GOT3 (cell line): ENCODE measurements at regions not wholly inside any gene's neighbourhood (a gene's known extent, or its start where the extent isn't known, plus 50 kb on each side); places are given as distances from the start of the nearest gene placed in this dataset.

Experiments
- DNase-seq: peaks from one replicate; lab custom pipeline; 2025; ENCODE audit warnings: mixed read lengths; lab: John Stamatoyannopoulos, UW

DNA sequence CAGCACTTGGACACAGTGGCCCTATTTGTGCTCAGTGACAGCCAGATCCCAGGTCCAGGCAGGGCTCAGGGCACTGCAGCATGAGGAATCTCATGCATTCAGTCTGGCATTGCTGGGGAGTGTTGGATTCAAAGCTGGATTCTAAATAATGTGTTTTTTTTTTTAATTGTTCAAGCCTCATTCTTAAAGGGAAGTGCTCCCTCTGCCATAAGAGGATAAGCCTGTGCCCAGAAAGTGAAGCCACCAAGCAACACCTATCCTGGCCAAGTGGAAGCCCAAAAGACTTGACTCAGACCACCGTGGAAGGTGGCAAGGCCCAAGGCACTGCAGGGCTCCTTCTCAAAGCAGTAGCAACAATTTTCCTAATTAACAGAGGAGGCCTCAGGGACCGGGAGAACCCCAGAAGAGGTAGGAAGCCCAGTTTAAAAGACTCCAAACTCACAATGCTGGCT, 135.6 kb downstream of the ACTL7B start:
- DNase-seq = no peak

DNA sequence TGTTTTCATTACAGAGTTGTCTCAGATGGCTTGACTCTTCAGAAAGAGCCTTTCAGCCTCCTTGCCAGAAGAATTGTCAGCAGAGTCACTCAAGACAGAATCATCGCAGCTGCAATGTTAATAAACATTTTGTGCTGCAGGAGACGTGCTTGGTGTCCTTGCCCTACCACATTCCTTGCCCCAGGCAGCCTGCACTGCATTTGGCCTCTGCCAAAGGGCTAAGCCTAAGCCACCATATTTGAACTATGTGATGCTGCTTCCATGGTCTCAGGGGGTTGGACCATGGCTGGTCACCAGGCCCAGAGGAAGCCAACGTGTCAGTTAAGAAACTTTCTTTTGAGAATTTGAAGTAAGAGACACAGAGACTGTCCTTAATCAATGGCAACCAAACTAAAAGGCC, 145.4 kb downstream of the ACTL7B start:
- DNase-seq = no peak

DNA sequence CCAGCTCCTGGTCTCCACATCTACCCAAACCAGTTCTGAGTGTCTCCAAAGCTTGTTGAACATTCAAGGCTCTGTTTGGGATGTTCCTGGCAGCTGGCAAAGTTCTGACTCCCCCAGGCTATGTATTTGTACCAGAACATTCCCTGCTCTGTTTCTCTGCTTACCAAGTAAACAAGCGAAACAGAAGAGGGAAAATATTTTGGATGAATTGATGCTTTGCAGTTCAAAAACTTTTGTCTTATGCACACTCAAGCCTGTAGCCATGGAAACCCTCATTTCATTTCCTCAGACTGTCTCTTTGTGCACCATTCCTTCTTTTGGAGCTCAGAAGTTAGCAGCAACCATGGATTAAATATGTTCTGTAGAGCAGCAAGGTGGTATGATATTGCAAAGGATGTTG, 145.8 kb downstream of the ACTL7B start:
- no peak for DNase-seq

DNA sequence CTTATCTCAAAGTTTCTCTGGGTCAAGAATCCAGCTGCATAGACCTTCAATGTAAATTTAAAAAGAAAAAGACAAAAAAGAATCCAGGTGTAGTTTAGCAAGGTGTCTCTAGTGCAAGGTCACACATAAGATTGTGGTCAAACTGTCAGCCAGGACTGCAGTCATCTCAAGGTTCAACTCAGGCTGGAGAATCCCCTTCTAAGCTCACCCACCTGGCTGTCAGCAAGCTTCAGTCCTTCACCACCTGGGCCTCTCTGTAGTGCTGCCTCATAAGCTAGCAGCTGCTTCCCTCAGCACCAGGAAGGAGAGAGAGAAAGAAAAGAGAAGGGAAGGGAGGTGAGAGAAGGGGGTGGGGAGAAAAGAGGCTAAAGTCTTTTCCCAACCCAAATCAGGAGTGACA, 146.7 kb downstream of the ACTL7B start:
- no peak for DNase-seq

DNA sequence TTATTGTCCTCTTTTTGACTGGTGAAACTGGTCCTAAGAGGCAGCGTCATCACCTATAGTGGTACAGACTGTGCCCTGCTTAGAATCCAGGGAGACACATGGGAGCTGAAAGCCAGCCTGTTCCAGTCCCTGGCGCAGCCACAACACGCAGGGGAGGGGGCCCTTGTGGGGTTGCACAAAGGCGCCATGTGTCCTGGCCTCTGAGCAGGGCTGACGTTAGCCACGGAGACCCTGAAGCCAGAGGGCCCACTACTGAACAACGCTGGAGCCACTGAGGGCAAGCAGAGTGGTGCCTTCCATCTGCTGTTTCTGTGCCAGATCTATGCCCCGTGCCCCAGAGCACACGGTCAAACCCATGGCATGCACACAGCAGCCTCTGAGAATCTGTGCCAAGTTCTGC, 147.3 kb downstream of the ACTL7B start:
- no peak for DNase-seq

DNA sequence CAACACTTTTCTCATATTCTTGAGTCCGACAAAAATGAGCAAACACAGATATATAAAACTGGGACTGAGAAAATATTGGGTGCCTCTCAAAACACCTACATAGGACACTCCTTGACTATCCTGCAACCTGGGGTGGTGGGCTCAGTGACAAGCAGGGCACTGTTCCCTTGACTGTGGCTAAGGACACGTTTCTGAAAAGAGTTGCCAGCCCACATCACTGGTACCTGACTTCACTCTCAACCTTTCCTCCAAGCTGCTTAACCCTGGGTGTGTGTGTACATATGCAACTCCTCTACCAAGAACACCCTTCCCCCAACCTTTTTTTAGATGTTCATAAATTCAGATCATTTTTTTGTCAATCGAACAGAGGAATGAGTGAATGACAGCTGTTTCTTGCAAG, 148.7 kb downstream of the ACTL7B start:
- no peak for DNase-seq

DNA sequence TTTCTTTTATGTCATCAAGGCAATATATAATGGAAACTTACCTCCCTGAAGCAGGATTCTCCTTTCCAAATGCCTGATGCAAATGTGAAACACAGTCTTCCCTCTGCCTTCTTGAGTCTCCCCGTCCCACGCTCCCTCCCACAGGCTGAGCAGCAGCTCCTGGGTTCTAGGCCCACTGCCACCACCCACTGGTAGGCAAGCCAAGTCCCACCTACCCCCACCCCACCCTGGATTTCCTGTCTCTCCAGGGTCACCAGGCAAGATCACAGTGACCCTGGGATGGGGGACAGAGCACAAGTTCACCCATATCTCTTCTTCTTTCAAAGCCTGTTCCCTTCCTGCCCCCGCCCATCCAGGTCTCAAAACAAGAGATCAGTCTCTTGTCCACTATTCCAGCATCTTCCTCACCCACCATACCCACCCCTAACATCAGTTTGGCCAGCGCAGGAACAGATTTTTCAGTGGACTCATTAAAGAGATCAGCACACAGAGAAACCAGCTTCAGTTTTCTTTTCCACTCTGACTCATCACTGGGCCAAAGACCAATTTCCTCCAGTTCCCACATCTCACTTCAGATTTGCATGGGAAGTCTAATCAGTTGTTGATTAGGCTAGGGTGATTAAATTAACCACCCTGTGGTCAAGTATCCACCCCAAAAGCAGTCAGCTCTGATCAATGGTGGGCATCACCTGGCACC, 151.5 kb downstream of the ACTL7B start:
- no peak for DNase-seq

DNA sequence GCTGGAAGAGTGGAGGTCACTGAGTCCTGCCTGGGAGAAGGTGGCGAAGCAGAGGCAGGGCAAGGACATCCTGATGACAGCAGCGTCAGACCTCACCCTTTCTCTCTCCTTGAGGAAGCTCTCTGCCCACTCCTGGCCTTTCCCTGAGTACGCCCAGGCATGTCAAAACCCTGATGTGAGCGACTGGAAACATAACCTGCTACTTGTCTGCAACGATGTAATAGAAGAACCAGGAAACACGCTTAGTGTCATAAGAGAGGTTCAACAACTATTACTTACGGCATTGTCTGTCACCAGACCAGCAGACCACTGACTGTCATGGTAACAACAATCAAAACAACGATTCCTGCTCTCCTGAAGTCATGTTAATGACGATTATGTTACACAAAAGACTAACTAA, 152.4 kb downstream of the ACTL7B start:
- DNase-seq = no peak

DNA sequence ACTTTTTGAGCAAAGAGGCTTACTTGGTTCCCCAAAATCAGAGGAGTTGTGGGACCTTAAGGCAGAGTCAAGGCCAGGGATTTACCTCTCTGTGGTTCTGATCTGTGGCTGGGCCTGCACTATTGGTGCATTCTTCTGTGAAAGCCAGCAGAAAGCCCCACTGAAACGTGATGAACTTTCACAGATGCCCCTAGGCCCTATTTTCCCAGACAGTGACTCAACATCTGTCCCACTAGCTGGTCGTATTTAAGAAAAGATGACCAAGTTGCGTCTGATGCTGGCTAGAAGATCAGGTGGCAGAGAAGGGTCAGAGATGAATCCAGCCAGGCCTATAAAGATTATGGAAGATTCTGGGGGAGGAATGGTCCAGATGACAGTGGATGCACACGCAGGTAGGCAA, 153.1 kb downstream of the ACTL7B start:
- DNase-seq = no peak

DNA sequence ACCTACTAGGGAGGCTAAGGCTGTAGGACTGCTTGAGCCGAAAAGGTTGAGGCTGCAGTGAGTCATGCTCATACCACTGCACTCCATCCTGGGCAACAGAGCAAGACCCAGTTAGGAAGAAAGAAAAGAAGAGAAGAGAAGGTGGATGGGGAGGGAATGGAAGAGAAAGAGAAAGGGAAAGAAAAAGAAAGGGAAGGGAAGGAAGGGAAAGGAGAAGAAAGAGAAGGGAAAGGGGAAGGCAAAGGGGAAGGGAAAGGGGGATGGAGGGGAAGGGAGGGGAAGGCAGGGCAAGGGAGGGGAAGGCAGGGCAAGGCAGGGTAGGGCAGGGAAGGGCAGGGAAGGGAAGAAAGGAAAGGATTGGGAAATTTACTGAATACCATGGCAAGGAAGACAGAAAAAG, 157.0 kb downstream of the ACTL7B start:
- no peak for DNase-seq

DNA sequence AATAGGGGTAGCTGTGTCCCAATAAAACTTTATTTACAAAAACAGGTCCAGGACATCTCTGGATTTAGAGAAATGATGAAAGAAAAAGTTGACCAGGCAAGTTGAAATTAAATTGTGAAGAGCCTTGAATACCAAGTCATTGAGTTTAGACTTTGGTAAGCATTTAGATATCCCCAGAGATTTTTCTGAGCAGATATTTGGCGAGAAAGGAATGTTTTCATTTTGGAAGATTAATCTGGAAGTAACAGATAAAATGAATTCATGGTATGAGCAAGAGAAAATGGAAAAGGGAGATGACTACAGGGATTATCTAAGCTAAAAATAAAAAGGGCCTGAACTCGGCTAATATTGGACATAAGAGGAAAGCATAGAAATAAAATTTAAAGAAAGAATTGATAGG, 157.6 kb downstream of the ACTL7B start:
- DNase-seq = no peak

DNA sequence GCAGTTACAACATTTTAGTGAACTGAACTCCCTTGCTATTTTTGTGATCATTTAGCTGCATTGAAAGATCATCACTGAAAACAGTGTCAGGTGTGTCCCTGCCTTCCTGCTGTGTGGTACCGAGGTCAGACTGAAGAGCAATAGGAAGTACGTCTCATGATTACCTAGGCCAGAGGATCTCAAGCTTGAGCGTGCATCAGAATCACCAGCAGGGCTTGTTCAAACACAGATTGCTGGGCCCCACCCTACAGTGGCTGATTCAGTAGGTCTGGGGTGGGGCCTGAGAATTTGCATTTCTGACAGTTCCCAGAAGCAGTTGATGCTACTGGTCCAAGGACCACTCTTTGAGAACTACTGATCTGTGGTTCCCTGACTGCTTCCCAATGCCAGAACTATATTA, 159.6 kb downstream of the ACTL7B start:
- DNase-seq = no peak

DNA sequence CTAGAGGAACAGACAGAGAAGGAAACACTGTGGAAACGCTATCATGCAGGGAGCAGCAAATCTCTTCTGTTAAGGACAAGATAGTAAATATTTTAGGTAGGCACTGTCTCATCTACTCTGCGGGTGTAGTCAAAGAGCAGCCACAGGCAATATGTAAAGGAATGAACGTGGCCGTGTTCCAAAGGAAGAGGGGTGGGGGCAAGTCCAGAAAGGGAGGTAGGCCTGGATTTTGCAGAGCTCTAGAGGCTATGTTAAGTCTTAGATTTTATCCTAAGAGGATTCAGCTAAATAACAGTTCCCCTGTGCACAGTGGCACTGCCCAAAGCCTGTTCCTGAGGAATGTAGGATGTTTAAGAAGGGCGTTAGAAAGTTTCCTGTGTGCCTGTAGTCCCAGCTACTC, 161.6 kb downstream of the ACTL7B start:
- DNase-seq = no peak

DNA sequence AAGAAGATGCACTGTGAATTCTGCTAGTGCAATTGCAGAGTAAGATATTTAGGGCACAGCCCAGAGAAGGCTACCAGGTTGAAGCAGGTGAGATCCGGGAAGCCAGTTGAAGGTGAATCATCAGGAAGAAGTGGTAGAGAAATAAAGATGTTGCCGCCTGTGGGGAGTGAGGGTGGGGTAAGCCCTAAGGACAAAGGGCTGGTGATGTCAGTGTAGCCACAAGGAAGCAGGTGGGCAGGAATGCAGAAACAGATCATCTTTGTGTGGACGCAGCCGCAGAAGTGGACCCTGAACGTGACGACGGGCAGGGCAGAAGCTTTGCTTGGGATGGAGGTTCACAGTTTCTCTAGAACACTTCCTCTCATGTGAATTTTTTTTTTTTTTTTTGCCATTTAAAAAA, 164.2 kb downstream of the ACTL7B start:
- DNase-seq = no peak

DNA sequence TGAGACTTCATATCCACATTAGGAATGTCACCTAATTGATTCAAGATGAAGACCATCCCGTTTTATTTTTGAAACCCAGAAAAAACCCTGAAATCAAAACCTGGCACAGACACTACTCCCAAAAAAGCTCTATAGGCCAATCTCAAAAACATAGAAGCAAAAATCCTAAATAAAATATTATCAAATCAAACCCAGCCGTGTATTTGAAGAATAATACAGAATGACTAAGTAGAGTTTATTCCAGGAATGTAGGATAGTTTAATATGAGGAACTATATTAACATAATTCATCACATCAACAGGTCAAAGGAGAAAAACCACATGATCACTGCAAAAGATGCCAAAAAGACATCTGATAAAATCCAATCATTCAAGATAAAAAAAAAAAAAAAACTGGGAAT, 167.1 kb downstream of the ACTL7B start:
- no peak for DNase-seq

DNA sequence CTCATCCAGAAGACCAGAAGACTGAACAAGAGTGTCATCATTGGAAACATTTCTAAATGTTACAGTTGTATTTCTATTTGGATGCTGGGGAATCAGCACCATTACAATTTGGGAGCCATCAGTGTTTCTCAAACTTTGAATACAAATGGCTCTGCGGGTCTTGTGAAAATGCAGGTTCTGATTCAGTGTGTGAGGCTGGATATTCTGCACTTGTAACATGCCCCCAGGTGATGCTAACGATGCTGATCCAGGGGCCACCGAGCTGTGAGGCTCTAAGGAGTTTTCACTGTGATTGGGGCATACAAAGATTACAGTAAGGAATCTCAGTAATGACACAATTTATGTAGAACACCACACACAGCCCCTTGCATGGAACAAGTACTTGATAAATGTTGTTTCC, 167.7 kb downstream of the ACTL7B start:
- no peak for DNase-seq

DNA sequence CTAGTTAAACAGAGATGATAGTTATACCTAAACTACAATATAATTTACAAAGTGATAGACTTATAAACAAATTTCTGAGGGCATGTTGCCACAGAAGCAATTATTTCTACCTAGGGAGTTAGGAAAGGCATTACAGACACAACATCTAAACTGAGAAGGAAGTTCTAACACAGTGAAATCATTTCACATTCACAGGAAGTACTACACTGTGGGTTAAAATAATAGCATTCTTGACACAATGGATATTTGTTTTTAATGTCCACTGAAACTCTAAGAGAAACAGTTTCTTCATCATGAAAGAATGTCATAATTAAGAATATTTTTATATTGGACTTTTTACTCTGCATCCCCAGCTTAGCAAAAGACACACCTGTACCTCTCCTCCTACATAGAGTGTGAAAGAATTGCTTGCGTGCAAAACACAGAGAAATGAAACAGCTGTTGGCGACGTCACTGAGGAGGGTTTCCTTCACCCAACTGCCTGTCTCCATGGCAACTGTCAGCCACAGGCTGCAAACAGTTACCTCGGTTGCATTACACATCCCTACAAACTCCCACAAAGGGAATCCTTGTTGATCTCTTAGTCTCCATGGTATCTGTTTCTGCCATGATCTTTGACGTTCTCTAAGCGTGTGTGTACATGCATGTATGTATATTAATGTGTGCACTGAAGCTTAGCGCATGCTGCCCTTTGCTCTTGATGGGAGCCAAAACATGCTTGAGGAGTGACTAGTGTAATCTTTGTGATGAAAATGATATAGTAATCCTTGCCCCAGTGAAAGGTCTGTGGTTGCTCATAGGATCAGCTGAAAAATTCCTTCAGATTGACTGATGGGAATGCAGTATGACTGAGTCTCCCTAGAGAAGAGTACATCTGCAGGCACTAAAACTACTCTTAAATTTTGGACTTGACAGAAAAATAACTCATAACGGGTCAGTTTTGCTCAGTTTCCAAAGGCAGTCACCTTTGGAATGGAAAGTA, 168.5 kb downstream of the ACTL7B start:
- DNase-seq = no peak

DNA sequence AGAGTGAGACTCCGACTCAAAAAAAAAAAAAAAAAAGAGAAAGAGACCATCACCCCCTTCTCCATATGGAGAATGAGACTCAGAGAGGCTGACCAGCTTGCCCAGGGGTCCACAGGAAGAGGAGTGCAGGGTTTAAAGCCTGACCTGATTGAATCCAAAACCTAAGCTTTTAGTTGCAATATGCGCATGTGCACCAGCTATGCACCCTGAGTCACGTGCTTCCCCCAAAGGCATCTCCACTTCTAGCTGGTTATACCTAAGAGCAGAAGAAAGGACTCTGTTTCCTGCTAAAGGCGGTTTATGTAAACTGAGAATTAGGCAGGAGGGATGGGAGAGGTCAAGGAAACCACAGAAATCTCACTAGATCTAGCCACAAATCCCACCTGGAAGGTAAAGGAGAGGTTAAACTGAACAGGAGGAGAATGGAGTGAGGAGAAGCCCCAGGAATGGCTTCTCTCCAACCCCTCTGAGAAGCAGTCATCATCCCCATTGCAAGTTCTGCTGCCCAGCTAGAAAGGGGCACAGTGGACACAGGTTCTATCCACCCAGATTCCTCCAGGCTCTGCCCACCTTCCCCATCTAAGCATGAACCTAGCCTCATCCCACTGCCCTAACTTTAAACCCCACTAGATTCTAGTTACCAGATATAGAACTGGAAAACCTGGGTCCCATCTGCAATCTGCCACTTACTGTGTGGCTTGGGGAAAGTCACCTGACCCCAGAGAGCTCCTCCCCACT, 171.3 kb downstream of the ACTL7B start:
- no peak for DNase-seq

DNA sequence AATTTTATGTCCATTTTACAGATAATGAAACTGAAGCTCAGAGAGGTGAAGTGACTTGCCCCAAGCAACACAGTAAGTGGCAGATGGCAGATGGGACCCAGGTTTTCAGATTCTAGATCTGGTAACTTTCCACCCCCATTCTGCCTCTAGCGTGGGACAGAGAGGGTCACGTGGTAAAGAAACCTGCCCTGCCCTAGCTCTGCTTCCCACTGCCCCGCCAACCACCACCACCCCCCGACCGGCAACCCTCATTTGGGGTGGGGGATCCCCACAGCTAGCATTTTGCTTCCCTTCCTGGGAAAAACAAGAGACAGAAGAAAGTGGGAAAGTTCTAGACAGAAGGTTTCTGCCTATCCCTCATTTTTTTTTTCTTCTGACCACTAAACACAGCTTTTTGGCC, 172.5 kb downstream of the ACTL7B start:
- DNase-seq = no peak

DNA sequence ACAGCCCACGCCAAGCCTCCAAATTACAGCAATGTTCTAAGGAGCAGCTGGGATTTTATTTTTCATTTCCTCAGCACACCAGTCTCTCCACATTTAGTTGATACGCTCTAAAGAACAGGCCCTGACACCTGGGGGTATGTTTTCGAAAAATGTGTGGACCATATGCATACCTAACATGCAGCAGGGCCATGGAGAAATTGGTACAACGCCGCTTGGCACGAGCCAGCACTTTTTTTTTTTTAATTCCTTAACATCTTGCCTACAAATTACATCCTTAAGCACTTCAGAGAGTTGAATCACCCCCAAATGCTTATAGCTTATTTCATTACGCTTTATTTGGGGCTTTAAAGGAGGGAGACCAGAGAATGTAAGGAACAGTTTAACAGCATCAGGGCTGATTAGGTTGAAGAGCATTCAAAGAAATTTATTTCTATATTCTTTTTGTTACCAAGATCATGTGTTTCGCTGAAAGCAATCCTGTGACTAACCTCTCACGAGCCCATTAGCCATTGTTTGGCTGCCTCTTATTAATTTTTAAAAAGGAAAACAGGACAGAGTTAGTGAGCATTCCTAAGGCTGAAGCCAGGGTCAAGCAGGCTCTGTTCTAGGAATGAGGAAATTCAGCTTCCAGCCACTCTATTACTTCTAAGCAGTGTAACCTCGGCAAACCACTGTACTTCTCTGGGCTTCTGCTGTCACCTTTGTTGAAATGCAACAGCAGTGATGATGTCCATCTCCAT, 173.8 kb downstream of the ACTL7B start:
- DNase-seq = no peak

DNA sequence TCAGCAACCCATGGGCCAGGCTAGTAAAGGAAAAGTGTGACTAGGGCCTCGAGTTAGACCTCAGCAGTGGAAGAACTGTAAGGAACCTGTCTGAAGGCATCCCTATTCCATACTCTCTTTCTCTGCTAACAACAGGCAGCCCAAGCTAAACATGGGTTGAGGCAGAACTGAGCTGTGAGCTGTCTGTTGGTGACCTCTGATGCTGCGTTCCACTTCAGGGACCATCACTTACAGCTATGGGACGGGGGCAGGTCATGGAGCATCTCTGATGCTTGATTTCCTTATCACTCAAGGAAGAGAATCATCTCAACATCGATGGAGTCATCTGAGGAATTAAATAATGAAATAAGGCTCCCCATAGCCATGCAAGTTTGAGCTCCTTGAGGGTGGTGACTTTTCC, 174.8 kb downstream of the ACTL7B start:
- DNase-seq = no peak

DNA sequence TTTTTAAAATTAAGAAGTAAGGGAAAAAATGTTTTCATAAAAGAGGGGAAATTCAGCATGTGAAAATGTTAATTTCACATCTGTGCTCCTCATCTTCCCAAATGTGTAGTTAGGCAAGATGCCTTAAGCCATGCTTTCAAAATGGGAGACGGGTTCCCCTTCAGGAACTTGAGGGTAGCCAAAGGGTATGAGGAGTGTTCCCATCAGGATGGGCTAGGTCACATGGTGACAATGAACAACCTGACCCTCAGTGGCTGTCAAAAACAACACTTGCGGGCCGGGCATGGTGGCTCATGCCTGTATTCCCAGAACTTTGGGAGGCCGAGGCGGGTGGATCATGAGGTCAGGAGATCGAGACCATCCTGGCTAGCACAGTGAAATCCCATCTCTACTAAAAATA, 178.0 kb downstream of the ACTL7B start:
- DNase-seq = no peak
